Natural killer cell (primary cell): ENCODE measurements at regions not wholly inside any gene's neighbourhood (a gene's known extent, or its start where the extent isn't known, plus 50 kb on each side); places are given as distances from the start of the nearest gene placed in this dataset.

Experiments used
- ATAC-seq, 3 donors: fragments of 150-1000 bp in 2 of 3; fragments of 200-7000 bp in 1 of 3; cut with Tn5 transposase; 1 replicate in 1 of 3; 2 replicates in 2 of 3; pipeline ENCODE4 v1.10.0; 2021; ENCODE audit warnings: mild to moderate bottlenecking in 2 of 3, moderate library complexity in 2 of 3
- DNase-seq, 2 donors: peaks; one replicate each; pipeline versions ENCODE4 v3.0.0 to v3.0.0-alpha.2; 2013 to 2021; ENCODE audit warnings: mixed read lengths in 1 of 2
- H3K27ac ChIP-seq: one replicate; pipeline ENCODE4 v1.5.1; 2013; ENCODE audit warnings: mild to moderate bottlenecking, low read length
- H3K27me3 ChIP-seq: one replicate; pipeline ENCODE4 v1.6.1; 2013; ENCODE audit warnings: low read length; ENCODE audit not compliant: control insufficient read depth, insufficient read depth
- H3K36me3 ChIP-seq: one replicate; pipeline ENCODE4 v1.6.1; 2013; ENCODE audit warnings: low read length; ENCODE audit not compliant: control insufficient read depth, insufficient read depth
- H3K4me1 ChIP-seq: one replicate; pipeline ENCODE4 v1.6.1; 2013; ENCODE audit warnings: low read length; ENCODE audit not compliant: control insufficient read depth, insufficient read depth
- H3K4me3 ChIP-seq: one replicate; pipeline ENCODE4 v1.5.1; 2013; ENCODE audit warnings: low read length
- H3K9me3 ChIP-seq: one replicate; pipeline ENCODE4 v1.6.1; 2013; ENCODE audit warnings: low read length; ENCODE audit not compliant: control insufficient read depth, insufficient read depth
- H3K27ac Mint-ChIP-seq, 2 donors: one replicate each; pipeline ENCODE4 v1.8.0; 2022; ENCODE audit warnings: mild to moderate bottlenecking in 2 of 2, mixed read lengths in 2 of 2, moderate library complexity in 1 of 2
- H3K27me3 Mint-ChIP-seq, 2 donors: one replicate each; pipeline ENCODE4 v1.8.0; 2022; ENCODE audit warnings: low read depth in 2 of 2, mixed read lengths in 2 of 2
- H3K36me3 Mint-ChIP-seq: one replicate; pipeline ENCODE4 v1.8.0; 2022; ENCODE audit warnings: mixed read lengths
- H3K4me1 Mint-ChIP-seq, 2 donors: one replicate each; pipeline ENCODE4 v1.8.0; 2022; ENCODE audit warnings: mixed read lengths in 2 of 2
- H3K4me3 Mint-ChIP-seq: one replicate; pipeline ENCODE4 v1.8.0; 2022; ENCODE audit warnings: mild to moderate bottlenecking, moderate library complexity, mixed read lengths
- H3K9me3 Mint-ChIP-seq, 2 donors: one replicate each; pipeline ENCODE4 v1.8.0; 2022; ENCODE audit warnings: mixed read lengths in 2 of 2
- CTCF ChIP-seq: fragments of 200-600 bp; IDR thresholded peaks from one replicate; pipeline ENCODE4 v1.8.0; 2022; ENCODE audit warnings: antibody characterized with exemption
- WGBS: methylation state at CpG from one replicate; pipeline ENCODE4 v1.1.7; 2013; ENCODE audit warnings: missing lambda C conversion rate; ENCODE audit not compliant: insufficient coverage; 5-methylcytosine and 5-hydroxymethylcytosine counted together
- intact Hi-C: fragments of 100-400 bp; cut with micrococcal nuclease; formaldehyde crosslinking; loops from one replicate; pipeline ENCODE4 v1.14.2; 2022

- intact Hi-C loops: no loop called here
- no peaks in the 10 kb centered on the region for H3K4me1 Mint-ChIP-seq
- no peaks in the 10 kb centered on the region for H3K36me3 Mint-ChIP-seq
- H3K27ac Mint-ChIP-seq: no peak overlapping the region
- H3K9me3 Mint-ChIP-seq: peaks cover 0 to 2% of the 10 kb centered on the region in 2 donors
- no peak overlapping the region for H3K4me3 Mint-ChIP-seq
- no peaks in the 10 kb centered on the region for H3K27me3 Mint-ChIP-seq
- DNase-seq (no peak), ATAC-seq (no peak)
- H3K27me3 ChIP-seq: no peaks in the 10 kb centered on the region
- no peaks in the 10 kb centered on the region for H3K9me3 ChIP-seq
- H3K27ac ChIP-seq: no peak overlapping the region
- no peaks in the 10 kb centered on the region for H3K36me3 ChIP-seq
- no peaks in the 10 kb centered on the region for H3K4me1 ChIP-seq
- no peak for TF ChIP-seq CTCF
- H3K4me3 ChIP-seq: no peak overlapping the region
- 100% methylated on average over 3 of the region's 4 CpGs for WGBS
Observed at GRCh38 chr18:29012883-29013465, 836.0 kb upstream of the CDH2 start.

DNA sequence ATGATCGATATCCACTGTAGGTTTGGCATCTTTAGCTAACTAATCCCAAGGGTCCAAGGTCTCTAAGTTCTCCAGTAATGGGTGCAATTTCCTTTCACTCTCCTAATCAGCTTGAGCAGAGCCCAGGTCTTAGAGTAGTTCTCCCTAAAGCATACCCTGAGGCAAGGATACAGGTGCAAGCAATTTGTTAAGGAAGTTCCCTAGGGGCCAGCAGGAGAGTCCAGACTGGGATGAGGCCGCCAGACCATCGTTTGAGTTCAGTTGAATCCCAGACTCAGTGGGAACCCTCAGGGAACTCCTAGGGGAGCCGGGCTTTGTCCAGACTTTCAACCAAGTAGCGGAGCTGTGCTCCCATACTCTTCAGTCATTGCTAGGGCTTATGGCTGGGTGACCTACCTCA, 835.4 kb upstream of the CDH2 start:
- Histone ChIP-seq H3K27me3 (no peaks in the 10 kb centered on the region), H3K27ac (no peak overlapping the region), H3K4me1 (no peaks in the 10 kb centered on the region), H3K36me3 (no peaks in the 10 kb centered on the region), H3K9me3 (no peaks in the 10 kb centered on the region), H3K4me3 (no peak overlapping the region)
- no peaks in the 10 kb centered on the region for H3K36me3 Mint-ChIP-seq
- H3K4me3 Mint-ChIP-seq: no peak overlapping the region
- no peaks in the 10 kb centered on the region for H3K4me1 Mint-ChIP-seq
- ATAC-seq (no peak), DNase-seq (no peak)
- intact Hi-C loops: no loop called here
- H3K9me3 Mint-ChIP-seq: peaks cover 0 to 2% of the 10 kb centered on the region in 2 donors
- TF ChIP-seq CTCF: no peak
- H3K27me3 Mint-ChIP-seq: no peaks in the 10 kb centered on the region
- no peak overlapping the region for H3K27ac Mint-ChIP-seq
- whole genome bisulfite sequencing: 89% methylated on average over 5 of the region's 5 CpGs

- DNase-seq: no peak
- intact Hi-C loops: no loop called here
- no peaks in the 10 kb centered on the region for H3K4me1 ChIP-seq
- H3K9me3 ChIP-seq: no peaks in the 10 kb centered on the region
- H3K27ac ChIP-seq: no peak overlapping the region
- Mint-ChIP-seq H3K9me3 (peaks cover 0 to 2% of the 10 kb centered on the region in 2 donors), H3K4me1 (no peaks in the 10 kb centered on the region), H3K36me3 (peaks cover 6% of the 10 kb centered on the region), H3K4me3 (no peak overlapping the region), H3K27ac (no peak overlapping the region), H3K27me3 (no peaks in the 10 kb centered on the region)
- H3K36me3 ChIP-seq: no peaks in the 10 kb centered on the region
- no peak for TF ChIP-seq CTCF
- ATAC-seq: no peak
- WGBS: 86% methylated on average over 2 of the region's 2 CpGs
- H3K27me3 ChIP-seq: no peaks in the 10 kb centered on the region
- H3K4me3 ChIP-seq: no peak overlapping the region
Observed at GRCh38 chr18:29009250-29009803, 832.4 kb upstream of the CDH2 start.

DNA sequence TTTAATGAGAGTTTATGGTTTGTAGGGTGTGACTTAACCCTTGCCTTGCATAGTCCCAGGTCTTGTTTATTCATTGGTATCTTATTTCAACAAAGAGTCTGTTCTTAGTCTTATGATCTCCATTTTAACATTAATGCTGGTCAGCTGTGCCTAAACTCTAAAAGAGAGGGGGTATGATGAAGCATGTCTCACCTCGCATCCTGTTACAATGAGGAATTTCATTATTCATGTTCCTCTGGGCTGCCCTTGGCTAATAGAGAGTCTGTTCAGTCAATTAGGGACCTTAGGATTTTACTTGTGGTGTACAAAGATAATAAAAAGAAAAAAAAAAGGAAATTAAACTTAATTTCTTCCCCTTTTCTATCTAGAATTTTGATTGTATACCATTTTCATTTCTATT, 831.9 kb upstream of the CDH2 start:
- H3K27ac Mint-ChIP-seq: no peak overlapping the region
- WGBS: no CpG with 5 or more reads among the region's 1 CpG
- Histone ChIP-seq H3K4me1 (no peaks in the 10 kb centered on the region), H3K27ac (no peak overlapping the region), H3K27me3 (no peaks in the 10 kb centered on the region), H3K4me3 (no peak overlapping the region), H3K36me3 (no peaks in the 10 kb centered on the region), H3K9me3 (no peaks in the 10 kb centered on the region)
- H3K27me3 Mint-ChIP-seq: no peaks in the 10 kb centered on the region
- H3K4me1 Mint-ChIP-seq: no peaks in the 10 kb centered on the region
- H3K36me3 Mint-ChIP-seq: peaks cover 6% of the 10 kb centered on the region
- no peak for TF ChIP-seq CTCF
- DNase-seq (no peak), ATAC-seq (no peak)
- intact Hi-C loops: no loop called here
- no peak overlapping the region for H3K4me3 Mint-ChIP-seq
- H3K9me3 Mint-ChIP-seq: peaks cover 0 to 2% of the 10 kb centered on the region in 2 donors
